Breast epithelium (tissue), 3 donors: ENCODE measurements at regions not wholly inside any gene's neighbourhood (a gene's known extent, or its start where the extent isn't known, plus 50 kb on each side); places are given as distances from the start of the nearest gene placed in this dataset.

Source experiments
- CTCF ChIP-seq, 3 donors: fragments of 450-650 bp; IDR thresholded peaks; one replicate each; pipeline ENCODE4 v1.5.1; 2016 to 2017; ENCODE audit warnings: antibody characterized with exemption in 3 of 3, mild to moderate bottlenecking in 3 of 3, moderate library complexity in 3 of 3
- POLR2A ChIP-seq: fragments of 450-650 bp; IDR thresholded peaks from one replicate; pipeline ENCODE4 v1.6.1; 2016; ENCODE audit warnings: antibody characterized with exemption, mild to moderate bottlenecking, moderate library complexity

- no peak for TF ChIP-seq CTCF (IDR thresholded peaks at IDR 0.05)
- no peak for TF ChIP-seq POLR2A
These were observed 967.8 kb upstream of the SORCS1 start for GRCh38 chr10:108132303-108132702.
